ENCODE measurements at regions not wholly inside any gene's neighbourhood (a gene's known extent, or its start where the extent isn't known, plus 50 kb on each side); places are given as distances from the start of the nearest gene placed in this dataset.

DNA sequence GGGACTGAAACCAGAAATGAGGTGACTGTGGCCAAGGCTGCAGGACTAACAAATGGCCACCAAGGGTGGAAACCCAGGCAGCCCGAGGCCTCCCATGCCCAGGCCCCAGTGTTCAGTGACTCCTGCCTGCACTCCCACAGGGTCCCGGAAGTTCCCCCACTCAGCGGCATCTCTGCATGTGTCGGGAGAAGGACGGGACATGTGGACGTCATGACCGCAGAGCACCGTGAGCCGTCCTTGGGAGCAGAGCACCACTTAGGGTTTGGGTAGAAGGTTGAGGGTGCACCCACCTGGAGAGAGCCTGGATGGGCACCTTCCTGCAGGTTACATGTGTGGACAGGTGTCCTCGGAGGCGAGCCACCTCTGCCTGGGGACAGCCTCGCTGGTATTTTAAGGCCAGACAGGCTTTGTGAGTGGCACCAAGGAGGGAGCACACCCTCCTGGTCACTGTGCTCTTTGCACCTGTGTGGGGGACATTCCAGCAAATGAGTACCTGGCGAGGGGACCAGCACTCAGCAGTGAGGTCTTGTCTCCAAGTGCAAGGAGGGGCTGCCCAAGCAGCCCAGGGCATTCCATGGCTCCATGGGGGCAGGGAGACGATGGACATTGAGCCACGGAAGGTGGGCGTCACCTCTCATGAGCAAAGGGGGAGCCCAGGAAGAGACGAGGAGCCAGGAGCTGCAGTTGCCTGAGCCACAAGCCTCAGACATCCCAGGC, 95.3 kb upstream of the TCERG1L start:
- TF ChIP-seq POLR2AphosphoS5 (IDR thresholded peaks at IDR 0.05) = no peak
- TF ChIP-seq CTCF (IDR thresholded peaks at IDR 0.05) = no peak
- TF ChIP-seq POLR2A (IDR thresholded peaks at IDR 0.05) = no peak

Data from gastroesophageal sphincter (tissue), 3 donors.